ENCODE measurements at regions not wholly inside any gene's neighbourhood (a gene's known extent, or its start where the extent isn't known, plus 50 kb on each side); places are given as distances from the start of the nearest gene placed in this dataset.
"Not testable (repeated sequence)": the region's sequence is repeated elsewhere in the genome, so short reads cannot be mapped to it uniquely, and the experiment has no call there.

GRCh38 chr4:186999686-187000085 lies 276.0 kb upstream of the FAT1 start:
- Histone ChIP-seq H3K27ac (ENCODE audit: low read depth, low read length) (no peak overlapping the region), H3K9me3 (ENCODE audit: insufficient read depth, low read depth, low read length) (no peaks in the 10 kb centered on the region), H3K4me1 (ENCODE audit: insufficient read depth, low read length) (no peaks in the 10 kb centered on the region), H3K9ac (ENCODE audit: low read depth, low read length) (no peak overlapping the region), H3K4me3 (ENCODE audit: low read length) (no peak overlapping the region), H3K27me3 (ENCODE audit: insufficient read depth, low read length) (no peaks in the 10 kb centered on the region), H3K36me3 (ENCODE audit: insufficient read depth, low read length) (no peaks in the 10 kb centered on the region)
- WGBS = no CpG with 5 or more reads among the region's 3 CpGs

GRCh38 chr4:187000281-187000680 lies 276.6 kb upstream of the FAT1 start:
- Histone ChIP-seq H3K9me3 (ENCODE audit: insufficient read depth, low read depth, low read length) (no peaks in the 10 kb centered on the region), H3K27me3 (ENCODE audit: insufficient read depth, low read length) (no peaks in the 10 kb centered on the region), H3K9ac (ENCODE audit: low read depth, low read length) (no peak overlapping the region), H3K36me3 (ENCODE audit: insufficient read depth, low read length) (no peaks in the 10 kb centered on the region), H3K4me3 (ENCODE audit: low read length) (no peak overlapping the region), H3K27ac (ENCODE audit: low read depth, low read length) (no peak overlapping the region), H3K4me1 (ENCODE audit: insufficient read depth, low read length) (no peaks in the 10 kb centered on the region)
- 92% methylated on average over 2 of the region's 2 CpGs for WGBS

- H3K4me3 ChIP-seq (ENCODE audit: low read length); H3K9ac ChIP-seq (ENCODE audit: low read depth, low read length); H3K27ac ChIP-seq (ENCODE audit: low read depth, low read length); H3K4me1 ChIP-seq (ENCODE audit: insufficient read depth, low read length); H3K36me3 ChIP-seq (ENCODE audit: insufficient read depth, low read length); H3K27me3 ChIP-seq (ENCODE audit: insufficient read depth, low read length); H3K9me3 ChIP-seq (ENCODE audit: insufficient read depth, low read depth, low read length): not testable (repeated sequence)
- 95% methylated on average over 6 of the region's 6 CpGs for WGBS
Observed at GRCh38 chr4:187002133-187002532, 278.5 kb upstream of the FAT1 start.

DNA sequence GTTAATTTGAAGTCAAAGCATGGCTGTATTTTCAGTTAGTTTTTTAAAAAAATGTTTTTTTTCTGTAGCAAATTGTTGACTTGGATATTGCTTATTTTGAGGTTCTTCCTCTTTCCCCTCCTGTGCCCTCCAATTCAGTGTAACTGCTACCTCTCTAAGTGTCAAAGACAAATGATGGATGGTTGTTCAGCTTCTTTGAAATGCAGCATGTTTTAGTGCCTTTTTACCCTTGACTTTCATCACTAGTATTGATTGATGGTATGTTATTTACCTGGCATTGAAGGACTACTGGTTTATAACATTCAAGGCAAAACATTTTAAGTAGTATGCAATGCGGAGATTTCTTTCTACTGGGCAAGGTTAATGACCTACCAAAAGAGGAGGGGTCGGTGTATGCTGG lies 281.0 kb upstream of the FAT1 start:
- 99% methylated on average over 2 of the region's 2 CpGs for WGBS
- no peak overlapping the region for H3K4me3 ChIP-seq (ENCODE audit: low read length)

GRCh38 chr4:187006189-187006618 lies 282.5 kb upstream of the FAT1 start:
- Histone ChIP-seq H3K36me3 (ENCODE audit: insufficient read depth, low read length) (no peaks in the 10 kb centered on the region), H3K9ac (ENCODE audit: low read depth, low read length) (no peak overlapping the region), H3K4me3 (ENCODE audit: low read length) (no peak overlapping the region), H3K4me1 (ENCODE audit: insufficient read depth, low read length) (no peaks in the 10 kb centered on the region), H3K27ac (ENCODE audit: low read depth, low read length) (no peak overlapping the region), H3K9me3 (ENCODE audit: insufficient read depth, low read depth, low read length) (no peaks in the 10 kb centered on the region), H3K27me3 (ENCODE audit: insufficient read depth, low read length) (no peaks in the 10 kb centered on the region)
- WGBS = 87% methylated on average over 3 of the region's 3 CpGs

More for the DNA sequence above, 281.0 kb upstream of the FAT1 start:
- H3K4me1 ChIP-seq (ENCODE audit: insufficient read depth, low read length) = no peaks in the 10 kb centered on the region
- H3K36me3 ChIP-seq (ENCODE audit: insufficient read depth, low read length) = no peaks in the 10 kb centered on the region
- no peak overlapping the region for H3K9ac ChIP-seq (ENCODE audit: low read depth, low read length)
- H3K27me3 ChIP-seq (ENCODE audit: insufficient read depth, low read length) = no peaks in the 10 kb centered on the region
- no peak overlapping the region for H3K27ac ChIP-seq (ENCODE audit: low read depth, low read length)
- H3K9me3 ChIP-seq (ENCODE audit: insufficient read depth, low read depth, low read length) = no peaks in the 10 kb centered on the region

GRCh38 chr4:187010052-187010451 lies 286.4 kb upstream of the FAT1 start:
- 88% methylated on average over 3 of the region's 3 CpGs for WGBS
- Histone ChIP-seq H3K9me3 (ENCODE audit: insufficient read depth, low read depth, low read length) (no peaks in the 10 kb centered on the region), H3K9ac (ENCODE audit: low read depth, low read length) (no peak overlapping the region), H3K4me1 (ENCODE audit: insufficient read depth, low read length) (no peaks in the 10 kb centered on the region), H3K27me3 (ENCODE audit: insufficient read depth, low read length) (no peaks in the 10 kb centered on the region), H3K27ac (ENCODE audit: low read depth, low read length) (no peak overlapping the region), H3K4me3 (ENCODE audit: low read length) (no peak overlapping the region), H3K36me3 (ENCODE audit: insufficient read depth, low read length) (no peaks in the 10 kb centered on the region)

DNA sequence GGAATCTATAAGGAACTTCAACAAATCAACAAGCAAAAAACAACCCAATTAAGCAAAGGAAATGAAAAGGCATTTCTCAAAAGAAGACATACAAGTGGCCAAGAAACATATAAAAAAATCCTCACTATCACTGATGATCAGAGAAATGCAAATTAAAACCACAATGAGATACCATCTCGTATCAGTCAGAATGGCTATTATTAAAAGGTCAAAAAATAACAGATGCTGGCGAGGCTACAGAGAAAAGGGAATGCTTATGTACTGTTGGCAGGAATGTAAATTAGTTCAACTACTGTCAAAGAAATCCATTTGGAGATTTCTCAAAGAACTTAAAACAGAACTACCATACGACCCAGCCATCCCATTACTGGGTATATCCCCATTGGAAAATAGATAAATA lies 292.4 kb upstream of the FAT1 start:
- WGBS = 90% methylated on average over 3 of the region's 3 CpGs
- Histone ChIP-seq H3K27ac (ENCODE audit: low read depth, low read length) (no peak overlapping the region), H3K4me3 (ENCODE audit: low read length) (no peak overlapping the region), H3K4me1 (ENCODE audit: insufficient read depth, low read length) (peaks cover 21% of the 10 kb centered on the region), H3K27me3 (ENCODE audit: insufficient read depth, low read length) (no peaks in the 10 kb centered on the region), H3K36me3 (ENCODE audit: insufficient read depth, low read length) (no peaks in the 10 kb centered on the region), H3K9ac (ENCODE audit: low read depth, low read length) (no peak overlapping the region), H3K9me3 (ENCODE audit: insufficient read depth, low read depth, low read length) (no peaks in the 10 kb centered on the region)

GRCh38 chr4:187017147-187017546 lies 293.5 kb upstream of the FAT1 start:
- Histone ChIP-seq H3K9ac (ENCODE audit: low read depth, low read length) (no peak overlapping the region), H3K4me1 (ENCODE audit: insufficient read depth, low read length) (peaks cover 21% of the 10 kb centered on the region), H3K27ac (ENCODE audit: low read depth, low read length) (no peak overlapping the region), H3K27me3 (ENCODE audit: insufficient read depth, low read length) (no peaks in the 10 kb centered on the region), H3K4me3 (ENCODE audit: low read length) (no peak overlapping the region), H3K36me3 (ENCODE audit: insufficient read depth, low read length) (no peaks in the 10 kb centered on the region), H3K9me3 (ENCODE audit: insufficient read depth, low read depth, low read length) (no peaks in the 10 kb centered on the region)
- 71% methylated on average over 2 of the region's 3 CpGs for WGBS

DNA sequence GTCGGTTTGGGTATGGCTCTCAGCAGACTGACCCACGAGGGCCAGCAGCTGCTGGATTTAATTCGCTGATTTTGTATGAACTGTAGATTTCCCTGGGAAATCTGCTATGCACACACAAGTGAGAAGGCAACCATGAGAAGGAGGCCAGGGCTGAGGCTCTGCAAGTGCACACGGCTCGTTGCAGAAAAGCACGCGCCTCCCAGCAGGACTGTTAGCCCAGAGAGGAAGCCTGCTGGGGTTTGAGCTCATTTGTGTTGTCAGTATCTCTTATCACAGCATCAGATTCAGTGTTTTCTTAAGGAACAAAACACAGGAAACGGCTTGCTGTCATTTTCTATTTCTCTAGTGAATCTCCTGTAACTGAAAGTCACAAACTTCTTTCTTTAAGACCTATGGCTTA lies 296.2 kb upstream of the FAT1 start:
- H3K36me3 ChIP-seq (ENCODE audit: insufficient read depth, low read length) = no peaks in the 10 kb centered on the region
- H3K4me1 ChIP-seq (ENCODE audit: insufficient read depth, low read length) = peaks cover 21% of the 10 kb centered on the region
- H3K9ac ChIP-seq (ENCODE audit: low read depth, low read length) = no peak overlapping the region
- WGBS = 52% methylated on average over 8 of the region's 8 CpGs
- H3K27ac ChIP-seq (ENCODE audit: low read depth, low read length) = no peak overlapping the region
- H3K27me3 ChIP-seq (ENCODE audit: insufficient read depth, low read length) = no peaks in the 10 kb centered on the region
- H3K9me3 ChIP-seq (ENCODE audit: insufficient read depth, low read depth, low read length) = no peaks in the 10 kb centered on the region
- H3K4me3 ChIP-seq (ENCODE audit: low read length) = no peak overlapping the region

DNA sequence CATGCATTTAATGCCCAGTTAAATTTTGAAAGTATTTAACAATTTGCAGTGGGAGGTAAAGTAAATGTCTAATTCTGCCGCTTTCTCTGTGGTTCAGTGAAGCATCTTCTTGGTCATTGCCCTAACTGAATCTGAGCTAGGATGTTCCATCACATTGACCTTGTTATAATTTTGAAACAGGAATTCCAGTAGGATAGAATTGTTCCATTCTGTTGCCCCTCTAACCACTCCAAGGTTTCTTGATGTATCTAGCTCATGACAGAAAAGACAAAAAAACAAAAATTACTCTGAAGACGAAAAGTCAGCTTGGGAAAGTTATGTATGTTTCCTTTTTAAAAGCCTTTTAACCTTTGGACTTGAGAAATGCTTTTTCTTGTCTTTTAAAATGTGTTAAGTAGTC lies 297.0 kb upstream of the FAT1 start:
- Histone ChIP-seq H3K36me3 (ENCODE audit: insufficient read depth, low read length) (no peaks in the 10 kb centered on the region), H3K27me3 (ENCODE audit: insufficient read depth, low read length) (no peaks in the 10 kb centered on the region), H3K9me3 (ENCODE audit: insufficient read depth, low read depth, low read length) (no peaks in the 10 kb centered on the region), H3K27ac (ENCODE audit: low read depth, low read length) (no peak overlapping the region), H3K9ac (ENCODE audit: low read depth, low read length) (no peak overlapping the region), H3K4me1 (ENCODE audit: insufficient read depth, low read length) (peaks cover 21% of the 10 kb centered on the region), H3K4me3 (ENCODE audit: low read length) (no peak overlapping the region)
- 90% methylated on average over 2 of the region's 2 CpGs for WGBS

- H3K36me3 ChIP-seq (ENCODE audit: insufficient read depth, low read length) = no peaks in the 10 kb centered on the region
- H3K9ac ChIP-seq (ENCODE audit: low read depth, low read length) = no peak overlapping the region
- H3K4me3 ChIP-seq (ENCODE audit: low read length) = no peak overlapping the region
- H3K9me3 ChIP-seq (ENCODE audit: insufficient read depth, low read depth, low read length) = no peaks in the 10 kb centered on the region
- no peaks in the 10 kb centered on the region for H3K27me3 ChIP-seq (ENCODE audit: insufficient read depth, low read length)
- H3K27ac ChIP-seq (ENCODE audit: low read depth, low read length) = no peak overlapping the region
- 100% methylated on average over 4 of the region's 6 CpGs for WGBS
- H3K4me1 ChIP-seq (ENCODE audit: insufficient read depth, low read length) = peaks cover 21% of the 10 kb centered on the region
Observed at GRCh38 chr4:187021436-187022205, 298.0 kb upstream of the FAT1 start.

GRCh38 chr4:187027272-187027671 lies 303.6 kb upstream of the FAT1 start:
- no peak overlapping the region for H3K4me3 ChIP-seq (ENCODE audit: low read length)
- WGBS = 93% methylated on average over 3 of the region's 6 CpGs

More at GRCh38 chr4:187027272-187027671, 303.6 kb upstream of the FAT1 start:
- no peaks in the 10 kb centered on the region for H3K27me3 ChIP-seq (ENCODE audit: insufficient read depth, low read length)
- H3K4me1 ChIP-seq (ENCODE audit: insufficient read depth, low read length) = no peaks in the 10 kb centered on the region; the same call in 1 of the 2 replicates
- no peaks in the 10 kb centered on the region for H3K36me3 ChIP-seq (ENCODE audit: insufficient read depth, low read length)
- H3K9me3 ChIP-seq (ENCODE audit: insufficient read depth, low read depth, low read length) = no peaks in the 10 kb centered on the region
- no peak overlapping the region for H3K9ac ChIP-seq (ENCODE audit: low read depth, low read length)
- no peak overlapping the region for H3K27ac ChIP-seq (ENCODE audit: low read depth, low read length)

All from HUES64 (cell line).